ENCODE measurements at regions not wholly inside any gene's neighbourhood (a gene's known extent, or its start where the extent isn't known, plus 50 kb on each side); places are given as distances from the start of the nearest gene placed in this dataset.

- no peak overlapping the region for H3K4me2 ChIP-seq (ENCODE audit: low read length)
- no peak overlapping the region for H3K4me3 ChIP-seq (ENCODE audit: low read depth, low read length, poor library complexity, severe bottlenecking)
- H3K9me3 ChIP-seq (ENCODE audit: low read length) = no peaks in the 10 kb centered on the region
- H3K36me3 ChIP-seq (ENCODE audit: insufficient read depth, low read length) = no peaks in the 10 kb centered on the region
- H2AFZ ChIP-seq (ENCODE audit: low read length) = no peak overlapping the region
- no peaks in the 10 kb centered on the region for H3K4me1 ChIP-seq (ENCODE audit: insufficient read depth, low read length, severe bottlenecking)
- no peaks in the 10 kb centered on the region for H4K20me1 ChIP-seq (ENCODE audit: insufficient read depth, low read length)
- TF ChIP-seq CTCF (IDR thresholded peaks at IDR 0.05; ENCODE audit: low read length) (no peak), EZH2 (IDR thresholded peaks at IDR 0.05; ENCODE audit: borderline replicate concordance, low read length) (no peak)
- no peaks in the 10 kb centered on the region for H3K9me2 ChIP-seq (ENCODE audit: low read depth, low read length)
- no peak overlapping the region for H3K27ac ChIP-seq (ENCODE audit: low read depth, low read length, poor library complexity, severe bottlenecking)
- H3K27me3 ChIP-seq (ENCODE audit: insufficient read depth, low read length) = no peaks in the 10 kb centered on the region
- no peaks in the 10 kb centered on the region for H3F3A ChIP-seq (ENCODE audit: insufficient read depth, low read length)
- no peak overlapping the region for H3K9ac ChIP-seq (ENCODE audit: low read length)
- no peaks in the 10 kb centered on the region for H3K79me2 ChIP-seq (ENCODE audit: insufficient read depth, low read length)
Observed at GRCh38 chr18:11501352-11501751, 108.0 kb upstream of the SLC35G4 start.

- no peaks in the 10 kb centered on the region for H3K27me3 ChIP-seq (ENCODE audit: insufficient read depth, low read length)
- no peaks in the 10 kb centered on the region for H3K9me3 ChIP-seq (ENCODE audit: low read length)
- H3F3A ChIP-seq (ENCODE audit: insufficient read depth, low read length) = no peaks in the 10 kb centered on the region
- no peak overlapping the region for H3K4me2 ChIP-seq (ENCODE audit: low read length)
- no peaks in the 10 kb centered on the region for H3K9me2 ChIP-seq (ENCODE audit: low read depth, low read length)
- no peaks in the 10 kb centered on the region for H3K79me2 ChIP-seq (ENCODE audit: insufficient read depth, low read length)
- no peak overlapping the region for H3K4me3 ChIP-seq (ENCODE audit: low read depth, low read length, poor library complexity, severe bottlenecking)
- TF ChIP-seq EZH2 (IDR thresholded peaks at IDR 0.05; ENCODE audit: borderline replicate concordance, low read length) (no peak), CTCF (IDR thresholded peaks at IDR 0.05; ENCODE audit: low read length) (no peak)
- no peak overlapping the region for H3K27ac ChIP-seq (ENCODE audit: low read depth, low read length, poor library complexity, severe bottlenecking)
- H2AFZ ChIP-seq (ENCODE audit: low read length) = no peak overlapping the region
- no peak overlapping the region for H3K9ac ChIP-seq (ENCODE audit: low read length)
- H3K4me1 ChIP-seq (ENCODE audit: insufficient read depth, low read length, severe bottlenecking) = no peaks in the 10 kb centered on the region
- H3K36me3 ChIP-seq (ENCODE audit: insufficient read depth, low read length) = no peaks in the 10 kb centered on the region
- H4K20me1 ChIP-seq (ENCODE audit: insufficient read depth, low read length) = no peaks in the 10 kb centered on the region
Observed at GRCh38 chr18:11500153-11501122, 109.0 kb upstream of the SLC35G4 start.

- no peaks in the 10 kb centered on the region for H3K9me2 ChIP-seq (ENCODE audit: low read depth, low read length)
- H3K9me3 ChIP-seq (ENCODE audit: low read length) = no peaks in the 10 kb centered on the region
- no peak overlapping the region for H3K4me2 ChIP-seq (ENCODE audit: low read length)
- no peaks in the 10 kb centered on the region for H3K36me3 ChIP-seq (ENCODE audit: insufficient read depth, low read length)
- no peaks in the 10 kb centered on the region for H3K27me3 ChIP-seq (ENCODE audit: insufficient read depth, low read length)
- H3K9ac ChIP-seq (ENCODE audit: low read length) = no peak overlapping the region
- no peak overlapping the region for H2AFZ ChIP-seq (ENCODE audit: low read length)
- no peaks in the 10 kb centered on the region for H4K20me1 ChIP-seq (ENCODE audit: insufficient read depth, low read length)
- H3K4me1 ChIP-seq (ENCODE audit: insufficient read depth, low read length, severe bottlenecking) = no peaks in the 10 kb centered on the region
- H3F3A ChIP-seq (ENCODE audit: insufficient read depth, low read length) = no peaks in the 10 kb centered on the region
- no peaks in the 10 kb centered on the region for H3K79me2 ChIP-seq (ENCODE audit: insufficient read depth, low read length)
- TF ChIP-seq CTCF (IDR thresholded peaks at IDR 0.05; ENCODE audit: low read length) (no peak), EZH2 (IDR thresholded peaks at IDR 0.05; ENCODE audit: borderline replicate concordance, low read length) (no peak)
- H3K4me3 ChIP-seq (ENCODE audit: low read depth, low read length, poor library complexity, severe bottlenecking) = no peak overlapping the region
- H3K27ac ChIP-seq (ENCODE audit: low read depth, low read length, poor library complexity, severe bottlenecking) = no peak overlapping the region
Observed at GRCh38 chr18:11498821-11499220, 110.6 kb upstream of the SLC35G4 start.
